H1 (cell line): ENCODE measurements at regions not wholly inside any gene's neighbourhood (a gene's known extent, or its start where the extent isn't known, plus 50 kb on each side); places are given as distances from the start of the nearest gene placed in this dataset.

Experiments used
- CTCF ChIA-PET: fragments of 300-600 bp; sonication (Branson Sonifier 250); formaldehyde crosslinking; loops from one replicate; lab custom pipeline; 2021; ENCODE audit not compliant: partially characterized antibody; lab: Charles Lee
- POLR2A ChIA-PET: fragments of 300-600 bp; sonication (Branson Sonifier 250); formaldehyde crosslinking; loops from one replicate; lab custom pipeline; 2021; ENCODE audit warnings: inconsistent platforms; ENCODE audit not compliant: partially characterized antibody; lab: Charles Lee
- DNase-seq, 2 experiments: peaks; one replicate each; pipeline versions ENCODE4 v3.0.0 to v3.0.0-alpha.2; 2010 to 2022; ENCODE audit warnings: low spot score in 2 of 2, low read depth in 1 of 2, mixed read lengths in 1 of 2
- FAIRE-seq: peaks from 2 replicates; lab custom pipeline; 2011; peaks lifted over from hg19 to GRCh38; lab: Jason Lieb, UNC
- H2AFZ ChIP-seq: 2 replicates; pipeline ENCODE4 v1.8.1; 2012; ENCODE audit warnings: low read length, inconsistent platforms
- H2AK5ac ChIP-seq: 2 replicates; pipeline ENCODE4 v1.6.1; 2013; ENCODE audit warnings: low read depth, low read length
- H2BK120ac ChIP-seq: replicated peaks from 2 replicates; pipeline ENCODE3; 2013; ENCODE audit warnings: low read depth, low read length, inconsistent platforms
- H2BK12ac ChIP-seq: 2 replicates; pipeline ENCODE4 v1.6.1; 2013; ENCODE audit warnings: low read depth, low read length
- H2BK15ac ChIP-seq: 2 replicates; pipeline ENCODE4 v1.6.1; 2013; ENCODE audit warnings: low read length
- H2BK20ac ChIP-seq: 2 replicates; pipeline ENCODE4 v1.6.1; 2013; ENCODE audit warnings: low read length
- H2BK5ac ChIP-seq: 2 replicates; pipeline ENCODE4 v1.6.1; 2013; ENCODE audit warnings: low read depth, low read length
- H3K14ac ChIP-seq: 2 replicates; pipeline ENCODE4 v1.6.1; 2013; ENCODE audit warnings: inconsistent platforms; ENCODE audit not compliant: insufficient read length
- H3K18ac ChIP-seq: 2 replicates; pipeline ENCODE4 v1.6.1; 2013; ENCODE audit warnings: low read length; ENCODE audit errors: extremely low read depth
- H3K23ac ChIP-seq: 2 replicates; pipeline ENCODE4 v1.6.1; 2013; ENCODE audit warnings: inconsistent platforms; ENCODE audit not compliant: insufficient read length
- H3K23me2 ChIP-seq: 2 replicates; pipeline ENCODE4 v1.6.1; 2013; ENCODE audit warnings: low read depth, low read length
- H3K27ac ChIP-seq: 2 replicates; pipeline ENCODE4 v1.6.1; 2011; ENCODE audit warnings: low read depth, low read length, inconsistent platforms
- H3K27me3 ChIP-seq, 4 experiments: replicated peaks in 1 of 4; 1 replicate in 1 of 4; 2 replicates in 3 of 4; pipeline versions ENCODE4 v1.6.1 to v1.8.1; 2011 to 2013; ENCODE audit warnings: low read length in 3 of 4, mild to moderate bottlenecking in 3 of 4, inconsistent platforms in 2 of 4, mixed read lengths in 2 of 4, moderate library complexity in 1 of 4; ENCODE audit not compliant: control insufficient read depth in 3 of 4, insufficient read depth in 3 of 4; ENCODE audit errors: extremely low read depth in 1 of 4
- H3K36me3 ChIP-seq, 4 experiments: 2 replicates each; pipeline versions ENCODE4 v1.6.1 to v1.8.1; 2011 to 2013; ENCODE audit warnings: mild to moderate bottlenecking in 4 of 4, low read length in 3 of 4, moderate library complexity in 2 of 4, control low read depth in 1 of 4, inconsistent platforms in 1 of 4; ENCODE audit not compliant: insufficient read depth in 4 of 4, control insufficient read depth in 2 of 4
- H3K4ac ChIP-seq: replicated peaks from 2 replicates; pipeline ENCODE3; 2013; ENCODE audit warnings: low read length, low read depth, mixed read lengths, inconsistent platforms; ENCODE audit not compliant: insufficient read length
- H3K4me1 ChIP-seq, 4 experiments: replicated peaks in 1 of 4; 1 replicate in 1 of 4; 2 replicates in 3 of 4; pipeline versions ENCODE4 v1.6.1 to v1.8.1; 2011 to 2013; ENCODE audit warnings: low read length in 3 of 4, inconsistent platforms in 2 of 4, mixed read lengths in 1 of 4; ENCODE audit not compliant: insufficient read depth in 4 of 4, control insufficient read depth in 3 of 4
- H3K4me2 ChIP-seq, 2 experiments: 2 replicates each; pipeline versions ENCODE4 v1.6.1 to v1.8.1; 2011 to 2013; ENCODE audit warnings: low read depth in 2 of 2, low read length in 2 of 2, control low read depth in 1 of 2, inconsistent platforms in 1 of 2, mild to moderate bottlenecking in 1 of 2; ENCODE audit not compliant: insufficient read depth in 1 of 2
- H3K4me3 ChIP-seq, 4 experiments: fragments of 200-600, 300-600 bp in 1 of 4; sonication (generic), shearing (Covaris generic), sonication (Bioruptor Twin) in 1 of 4; 2 replicates each; pipeline versions ENCODE4 v1.5.1 to v1.8.1; 2011 to 2016; ENCODE audit warnings: low read length in 4 of 4, low read depth in 3 of 4, control low read depth in 2 of 4, inconsistent platforms in 2 of 4, mild to moderate bottlenecking in 2 of 4, mixed read lengths in 1 of 4, moderate library complexity in 1 of 4; ENCODE audit not compliant: insufficient read depth in 2 of 4; ENCODE audit errors: extremely low read depth in 1 of 4
- H3K56ac ChIP-seq: replicated peaks from 2 replicates; pipeline ENCODE3; 2013; ENCODE audit warnings: low read depth, mild to moderate bottlenecking, mixed read lengths, low read length, inconsistent platforms; ENCODE audit not compliant: insufficient read length
- H3K79me1 ChIP-seq: 2 replicates; pipeline ENCODE4 v1.6.1; 2013; ENCODE audit warnings: low read depth, low read length, control low read depth
- H3K79me2 ChIP-seq, 2 experiments: 2 replicates each; pipeline versions ENCODE4 v1.6.1 to v1.8.1; 2012 to 2013; ENCODE audit warnings: low read length in 2 of 2, mild to moderate bottlenecking in 2 of 2, inconsistent platforms in 1 of 2; ENCODE audit not compliant: insufficient read depth in 2 of 2, control insufficient read depth in 1 of 2
- H3K9ac ChIP-seq, 4 experiments: replicated peaks in 1 of 4; 1 replicate in 1 of 4; 2 replicates in 3 of 4; pipeline versions ENCODE4 v1.6.1 to v1.8.1; 2011 to 2013; ENCODE audit warnings: low read depth in 3 of 4, low read length in 3 of 4, control low read depth in 2 of 4, mild to moderate bottlenecking in 2 of 4, moderate library complexity in 2 of 4, inconsistent platforms in 1 of 4; ENCODE audit errors: extremely low read depth in 1 of 4
- H3K9me3 ChIP-seq, 2 experiments: 2 replicates each; pipeline versions ENCODE4 v1.6.1 to v1.8.1; 2012 to 2013; ENCODE audit warnings: mild to moderate bottlenecking in 2 of 2, moderate library complexity in 2 of 2, control low read depth in 1 of 2, inconsistent platforms in 1 of 2, low read depth in 1 of 2, low read length in 1 of 2, mixed read lengths in 1 of 2; ENCODE audit not compliant: insufficient read depth in 2 of 2
- H4K20me1 ChIP-seq, 2 experiments: replicated peaks in 1 of 2; 2 replicates each; pipeline versions ENCODE3 to v1.8.1; 2011 to 2013; ENCODE audit warnings: inconsistent platforms in 2 of 2, low read length in 2 of 2, mild to moderate bottlenecking in 1 of 2; ENCODE audit not compliant: insufficient read depth in 2 of 2, control insufficient read depth in 1 of 2
- H4K5ac ChIP-seq: 2 replicates; pipeline ENCODE4 v1.6.1; 2013; ENCODE audit warnings: low read length, low read depth, mixed read lengths, inconsistent platforms; ENCODE audit not compliant: insufficient read length
- H4K8ac ChIP-seq: 2 replicates; pipeline ENCODE4 v1.8.0; 2013; ENCODE audit warnings: mild to moderate bottlenecking, moderate library complexity, low read length, inconsistent platforms; ENCODE audit not compliant: insufficient read depth; ENCODE audit errors: extremely low read depth
- H4K91ac ChIP-seq: replicated peaks from 2 replicates; pipeline ENCODE3; 2013; ENCODE audit warnings: low read length, mixed read lengths, inconsistent platforms; ENCODE audit not compliant: insufficient read length
- CTBP2 ChIP-seq: IDR thresholded peaks from 2 replicates; pipeline ENCODE4 v1.7.0; 2011; ENCODE audit warnings: borderline replicate concordance, mild to moderate bottlenecking, moderate library complexity, mixed read lengths, low read length; ENCODE audit not compliant: insufficient read depth, insufficient read length
- EZH2 ChIP-seq: fragments of 200-600 bp; sonication (generic); IDR thresholded peaks from 2 replicates; pipeline ENCODE4 v1.7.1; 2012; ENCODE audit warnings: low read depth, mild to moderate bottlenecking, moderate library complexity, low read length, inconsistent platforms; ENCODE audit not compliant: severe bottlenecking
- HDAC6 ChIP-seq: IDR thresholded peaks from one replicate; pipeline ENCODE4 v1.7.1; 2012; ENCODE audit warnings: low read depth, mild to moderate bottlenecking, inconsistent platforms, low read length, moderate library complexity
- MAFK ChIP-seq: IDR thresholded peaks from 2 replicates; pipeline ENCODE4 v1.6.1; 2012; ENCODE audit warnings: low read depth, mild to moderate bottlenecking, improper control_type of control experiment, low read length
- PHF8 ChIP-seq: fragments of 200-600 bp; sonication (generic); conservative IDR thresholded peaks from 2 replicates; pipeline ENCODE4 v1.7.1; 2012; ENCODE audit warnings: low read depth, mild to moderate bottlenecking, inconsistent platforms, low read length, moderate library complexity
- POU5F1 ChIP-seq: IDR thresholded peaks from 2 replicates; pipeline ENCODE4 v1.6.1; 2011; ENCODE audit warnings: low read depth, mild to moderate bottlenecking, low read length, moderate library complexity
- RNF2 ChIP-seq: fragments of 200-900, 300-1000 bp; sonication (generic); IDR thresholded peaks from 2 replicates; pipeline ENCODE4 v1.7.1; 2016; ENCODE audit warnings: borderline replicate concordance, low read depth, mild to moderate bottlenecking, antibody characterized with exemption, low read length; ENCODE audit not compliant: poor library complexity, severe bottlenecking; ENCODE audit errors: missing control alignments
- SUZ12 ChIP-seq: fragments of 200-600 bp; sonication (generic); IDR thresholded peaks from 2 replicates; pipeline ENCODE4 v1.6.1; 2012; ENCODE audit warnings: mild to moderate bottlenecking, inconsistent platforms, low read length, moderate library complexity, mixed read lengths
- TCF12 ChIP-seq: IDR thresholded peaks from 2 replicates; pipeline ENCODE4 v1.6.1; 2011; ENCODE audit warnings: low read depth, mild to moderate bottlenecking, low read length
- WGBS, 2 experiments: shearing (Covaris generic) in 1 of 2; methylation state at CpG; one replicate each; pipeline versions ENCODE4 v1.1.6 to v1.1.7; 2013 to 2015; ENCODE audit warnings: low lambda C conversion rate in 2 of 2, mixed read lengths in 2 of 2, inconsistent platforms in 1 of 2, low coverage in 1 of 2, missing lambda C conversion rate in 1 of 2; ENCODE audit not compliant: insufficient replicate concordance in 2 of 2, insufficient coverage in 1 of 2, insufficient read length in 1 of 2; ENCODE audit errors: extremely low coverage in 1 of 2, missing lambda C conversion rate in 1 of 2; 5-methylcytosine and 5-hydroxymethylcytosine counted together

DNA sequence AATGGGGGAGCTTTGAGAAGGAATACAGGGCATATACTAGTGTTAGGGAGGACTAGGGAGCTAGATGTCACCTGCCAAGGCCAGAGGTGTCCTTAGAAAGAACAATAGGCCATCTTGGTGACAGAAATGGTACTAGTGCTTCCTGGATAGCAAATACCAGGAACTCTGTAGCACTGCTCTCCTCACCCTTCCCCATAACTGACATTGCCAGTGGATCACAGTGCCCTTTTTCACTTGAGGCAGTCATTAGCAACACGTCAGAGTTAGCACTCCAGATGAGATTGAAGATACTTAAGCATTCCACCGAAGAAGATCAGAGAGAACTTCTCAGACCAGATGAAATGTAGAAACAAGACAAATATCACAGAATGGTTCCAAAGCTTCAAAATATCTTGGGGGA is 103.1 kb upstream of the PDZRN3 start:
- Histone ChIP-seq H4K5ac (peak overlapping the region; percentile 16), H3K4me1 (peaks cover 8 to 18% (median 15%) of the 10 kb centered on the region in 4 experiments), H3K4me2 (no peak overlapping the region), H3K14ac (no peak overlapping the region), H3K9ac (no peak overlapping the region), H3K79me2 (no peaks in the 10 kb centered on the region), H2BK120ac (no peak overlapping the region), H2BK15ac (no peak overlapping the region), H3K9me3 (no peaks in the 10 kb centered on the region), H4K20me1 (no peaks in the 10 kb centered on the region), H3K18ac (no peak overlapping the region; the same call in 1 of the 2 replicates), H3K27ac (no peak overlapping the region), H3K79me1 (no peaks in the 10 kb centered on the region), H3K23ac (no peak overlapping the region), H3K36me3 (no peaks in the 10 kb centered on the region), H3K4ac (no peak overlapping the region), H4K91ac (peak overlapping the region; percentile 34), H3K27me3 (peaks cover 0 to 2% (median 0%) of the 10 kb centered on the region in 4 experiments; a peak in 1 of 7 replicates), H2BK5ac (peak overlapping the region; percentile 84; the same call in 1 of the 2 replicates), H2AK5ac (no peak overlapping the region), H2BK12ac (peak overlapping the region; percentile 68; the same call in 1 of the 2 replicates), H2AFZ (peak overlapping the region; percentile 81; the same call in 1 of the 2 replicates), H4K8ac (no peak overlapping the region), H3K4me3 (no peak overlapping the region), H2BK20ac (peak overlapping the region; percentile 41; the same call in 1 of the 2 replicates), H3K56ac (no peak overlapping the region), H3K23me2 (no peaks in the 10 kb centered on the region)
- FAIRE-seq, result no peak
- ChIA-PET POLR2A (no interaction called here), CTCF (interaction anchor here (0.6 to 0.9 kb wide), 2 partner anchors 12 to 21 kb away, joined by 3 read pairs; no protein-coding TSS in a partner anchor)
- WGBS, 2 experiments, result 80% methylated on average over 2 of the region's 2 CpGs; no CpG with 5 or more reads in 1 of the 2 experiments
- DNase-seq, result no peak
- TF ChIP-seq MAFK, result no peak
- TF ChIP-seq EZH2, result no peak
- no peak for TF ChIP-seq RNF2
- TF ChIP-seq CTBP2, result no peak
- TF ChIP-seq POU5F1, result no peak
- no peak for TF ChIP-seq PHF8
- no peak for TF ChIP-seq HDAC6
- no peak for TF ChIP-seq TCF12
- TF ChIP-seq SUZ12, result no peak
